Body of pancreas (tissue), 4 donors: ENCODE measurements at regions not wholly inside any gene's neighbourhood (a gene's known extent, or its start where the extent isn't known, plus 50 kb on each side); places are given as distances from the start of the nearest gene placed in this dataset.

Source experiments
- ATAC-seq: fragments of 150-250 bp; one replicate; pipeline ENCODE4 v1.9.1; 2016
- DNase-seq, 4 donors: peaks; one replicate each; pipeline ENCODE4 v3.0.0-alpha.2; 2019
- H3K27ac ChIP-seq, 4 donors: fragments of 200-600 bp; sonication (generic); 1 replicate in 3 of 4; 2 replicates in 1 of 4; pipeline versions ENCODE4 v1.5.1 to v1.6.1; 2016 to 2019; ENCODE audit warnings: mild to moderate bottlenecking in 1 of 4, mixed read lengths in 1 of 4, moderate library complexity in 1 of 4
- H3K27me3 ChIP-seq, 2 donors: fragments of 200-600 bp; sonication (generic); one replicate each; pipeline ENCODE4 v1.6.0; 2016; ENCODE audit warnings: mild to moderate bottlenecking in 1 of 2
- H3K36me3 ChIP-seq, 2 donors: fragments of 200-600 bp; sonication (generic); replicated peaks in 1 of 2; 2 replicates each; pipeline ENCODE4 v1.5.1; 2016; ENCODE audit warnings: low read depth in 2 of 2; ENCODE audit not compliant: insufficient read depth in 1 of 2
- H3K4me1 ChIP-seq: fragments of 200-600 bp; sonication (generic); one replicate; pipeline ENCODE4 v1.6.0; 2016
- H3K4me3 ChIP-seq, 2 donors: fragments of 200-600 bp; sonication (generic); 1 replicate in 1 of 2; 2 replicates in 1 of 2; pipeline ENCODE4 v1.5.1; 2016 to 2019
- H3K9me3 ChIP-seq, 3 donors: fragments of 200-600 bp; sonication (generic); 1 replicate in 2 of 3; 2 replicates in 1 of 3; pipeline ENCODE4 v1.5.1; 2016
- CTCF ChIP-seq, 7 experiments: fragments of 450-650 bp in 4 of 7; fragments of 200-600 bp in 3 of 7; sonication (generic) in 3 of 7; IDR thresholded peaks; one replicate each; pipeline ENCODE4 v1.5.1; 2016 to 2019; ENCODE audit warnings: antibody characterized with exemption in 7 of 7
- POLR2A ChIP-seq, 3 donors: fragments of 450-650 bp; IDR thresholded peaks; one replicate each; pipeline ENCODE4 v1.6.1; 2016; ENCODE audit warnings: antibody characterized with exemption in 3 of 3, mild to moderate bottlenecking in 2 of 3
- WGBS, 2 donors: methylation state at CpG; one replicate each; pipeline ENCODE4 v1.1.5; 2017; 5-methylcytosine and 5-hydroxymethylcytosine counted together
- intact Hi-C: fragments of 100-400 bp; cut with DNase I; formaldehyde crosslinking; loops from one replicate; pipeline ENCODE4 v1.15.1; 2023

DNA sequence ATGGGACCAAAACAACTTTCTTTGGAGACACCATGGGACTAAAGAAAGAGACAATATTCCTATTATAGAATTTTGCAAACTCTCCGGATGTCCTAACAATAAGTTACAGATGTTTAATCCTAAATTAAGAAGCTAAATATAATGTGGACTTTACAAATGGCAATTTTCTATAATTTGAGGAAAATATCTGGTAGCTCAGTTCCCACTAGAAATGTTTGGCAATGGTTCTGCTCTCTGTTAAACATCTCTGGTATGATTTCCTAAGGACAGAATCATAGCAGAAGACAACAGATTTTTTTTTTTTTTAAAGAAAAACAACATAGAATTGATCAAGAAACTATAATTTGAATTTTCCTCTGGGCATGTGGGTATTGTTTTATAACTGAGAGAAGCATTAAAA is 232.8 kb downstream of the ENC1 start:
- Histone ChIP-seq H3K9me3 (no peaks in the 10 kb centered on the region), H3K4me3 (no peak overlapping the region), H3K4me1 (peaks cover 46% of the 10 kb centered on the region), H3K27me3 (no peaks in the 10 kb centered on the region), H3K27ac (peak overlapping the region in 2 of 4 donors; percentile 59 to 81), H3K36me3 (no peaks in the 10 kb centered on the region)
- DNase-seq = no peak
- 76% methylated on average over 1 of the region's 1 CpG for WGBS, 2 donors
- TF ChIP-seq POLR2A (IDR thresholded peaks at IDR 0.05) = no peak
- intact Hi-C loops = no loop called here
- no peak for ATAC-seq

- peak overlapping the region in 2 of 4 donors; percentile 0 to 8 for H3K27ac ChIP-seq
- WGBS, 2 donors = 92 to 94% methylated on average over 3 of the region's 3 CpGs
- no peaks in the 10 kb centered on the region for H3K9me3 ChIP-seq
- intact Hi-C loops = no loop called here
- no peaks in the 10 kb centered on the region for H3K27me3 ChIP-seq
- no peak for DNase-seq
- H3K4me1 ChIP-seq = peaks cover 46% of the 10 kb centered on the region
- no peaks in the 10 kb centered on the region for H3K36me3 ChIP-seq
- no peak overlapping the region for H3K4me3 ChIP-seq
- no peak for TF ChIP-seq POLR2A (IDR thresholded peaks at IDR 0.05)
- TF ChIP-seq CTCF (IDR thresholded peaks at IDR 0.05) = no peak
- no peak for ATAC-seq
These were observed 233.7 kb downstream of the ENC1 start for GRCh38 chr5:74406844-74407243.

- 66 to 80% methylated on average over 4 of the region's 4 CpGs for WGBS, 2 donors
- DNase-seq (no peak), ATAC-seq (no peak)
- Histone ChIP-seq H3K27me3 (no peaks in the 10 kb centered on the region), H3K4me1 (peaks cover 48% of the 10 kb centered on the region), H3K36me3 (no peaks in the 10 kb centered on the region), H3K4me3 (no peak overlapping the region), H3K9me3 (no peaks in the 10 kb centered on the region), H3K27ac (peak overlapping the region in 3 of 4 donors; percentile 7 to 46 (median 38))
- TF ChIP-seq POLR2A (IDR thresholded peaks at IDR 0.05) (no peak), CTCF (IDR thresholded peaks at IDR 0.05) (no peak)
- intact Hi-C loops = no loop called here
These were observed 234.9 kb downstream of the ENC1 start for GRCh38 chr5:74405593-74405992.

DNA sequence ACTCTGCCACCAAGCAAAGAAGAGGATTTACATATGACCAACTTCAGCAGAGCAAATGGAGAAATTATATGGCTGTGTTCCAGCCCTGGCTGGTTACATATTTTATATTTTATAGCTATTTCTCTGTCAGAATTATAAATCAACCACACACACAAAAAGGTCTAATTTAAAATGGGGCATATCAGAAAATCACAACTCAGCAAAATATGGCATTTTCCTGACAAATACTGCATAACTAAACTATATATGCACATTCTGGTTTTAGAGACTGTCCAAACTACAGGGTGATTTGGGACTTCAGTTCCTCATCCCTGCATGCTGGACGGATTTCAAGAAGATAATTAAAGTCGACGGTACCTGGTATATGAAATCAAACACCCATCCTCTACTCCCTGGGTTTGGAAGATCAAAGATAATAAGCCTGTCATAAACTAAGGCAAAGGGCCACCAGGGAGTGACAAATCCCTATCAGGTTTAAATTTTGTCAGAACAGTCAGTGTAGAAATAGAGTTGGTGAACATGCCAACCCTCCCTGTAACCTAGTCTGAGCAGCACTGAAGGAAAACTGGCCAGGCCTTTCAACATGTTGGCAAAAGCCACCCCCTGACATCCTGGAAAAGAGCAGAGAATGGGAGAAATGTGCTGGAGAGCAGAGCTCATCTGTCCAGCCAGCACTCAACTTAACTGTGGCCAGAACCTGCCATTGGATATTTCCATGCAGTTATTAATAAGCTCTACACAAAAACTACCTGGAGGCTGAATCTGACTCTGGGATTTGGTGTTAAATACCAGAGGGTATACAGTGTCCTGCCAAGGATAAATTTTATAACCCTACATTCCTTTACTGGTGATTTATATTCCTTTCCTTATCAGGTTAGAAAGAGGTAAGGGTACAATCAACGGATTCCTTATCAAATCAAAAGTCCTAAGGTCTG is 235.7 kb downstream of the ENC1 start:
- Histone ChIP-seq H3K36me3 (no peaks in the 10 kb centered on the region), H3K9me3 (no peaks in the 10 kb centered on the region), H3K27ac (peak overlapping the region in 3 of 4 donors; percentile 38 to 61 (median 46)), H3K27me3 (no peaks in the 10 kb centered on the region), H3K4me3 (no peak overlapping the region), H3K4me1 (peaks cover 54% of the 10 kb centered on the region)
- DNase-seq (peak in 2 of 4 donors; percentile 33 to 40), ATAC-seq (peak; percentile 48)
- no peak for TF ChIP-seq CTCF (IDR thresholded peaks at IDR 0.05)
- TF ChIP-seq POLR2A (IDR thresholded peaks at IDR 0.05) = no peak
- 54 to 63% methylated on average over 4 of the region's 4 CpGs for WGBS, 2 donors
- intact Hi-C loops = no loop called here

DNA sequence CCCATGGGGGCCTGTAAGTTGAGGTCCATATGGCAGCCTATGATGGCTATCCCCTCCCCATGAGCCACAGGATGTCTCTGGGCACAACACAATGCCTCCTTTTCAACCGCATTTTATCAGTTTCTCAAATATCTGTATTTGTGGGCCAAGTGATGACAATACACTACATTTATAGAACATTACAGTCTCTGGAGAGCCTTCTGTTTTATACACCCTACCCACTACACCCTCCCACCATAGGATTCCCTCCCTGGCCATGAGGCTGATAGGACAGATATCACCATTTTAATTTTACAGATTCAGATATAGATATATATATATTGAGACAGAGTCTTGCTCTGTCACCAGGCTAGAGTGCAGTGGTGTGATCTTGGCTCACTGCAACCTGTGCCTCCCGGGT is 236.8 kb downstream of the ENC1 start:
- peak overlapping the region in 2 of 4 donors; percentile 4 to 46 for H3K27ac ChIP-seq
- H3K4me3 ChIP-seq = no peak overlapping the region
- no peaks in the 10 kb centered on the region for H3K27me3 ChIP-seq
- DNase-seq = no peak
- ATAC-seq = no peak
- H3K36me3 ChIP-seq = no peaks in the 10 kb centered on the region
- TF ChIP-seq CTCF (IDR thresholded peaks at IDR 0.05) (no peak), POLR2A (IDR thresholded peaks at IDR 0.05) (no peak)
- no peaks in the 10 kb centered on the region for H3K9me3 ChIP-seq
- H3K4me1 ChIP-seq = peaks cover 46% of the 10 kb centered on the region
- intact Hi-C loops = no loop called here
- WGBS, 2 donors = 85 to 95% methylated on average over 2 of the region's 2 CpGs
